ENCODE measurements at regions not wholly inside any gene's neighbourhood (a gene's known extent, or its start where the extent isn't known, plus 50 kb on each side); places are given as distances from the start of the nearest gene placed in this dataset.
A peak's percentile ranks its signal among the peaks of the same experiment; 100 is the strongest.

- no peak for DNase-seq (ENCODE audit: low spot score)
Observed at GRCh38 chr4:56240554-56241174, 146.6 kb downstream of the AASDH start.

GRCh38 chr4:56238251-56238650, 149.0 kb downstream of the AASDH start:
- no peak for DNase-seq (ENCODE audit: low spot score)

GRCh38 chr4:56235725-56236124, 151.6 kb downstream of the AASDH start:
- DNase-seq (ENCODE audit: low spot score) = no peak

- no peak for DNase-seq (ENCODE audit: low spot score)
Observed at GRCh38 chr4:56235011-56235410, 152.3 kb downstream of the AASDH start.

- DNase-seq (ENCODE audit: low spot score) = no peak
Observed at GRCh38 chr4:56234098-56234497, 153.2 kb downstream of the AASDH start.

GRCh38 chr4:56231410-56231809, 155.9 kb downstream of the AASDH start:
- DNase-seq (ENCODE audit: low spot score) = no peak

GRCh38 chr4:56229947-56230346, 157.3 kb downstream of the AASDH start:
- no peak for DNase-seq (ENCODE audit: low spot score)

- DNase-seq (ENCODE audit: low spot score) = no peak
Observed at GRCh38 chr4:56227301-56227835, 159.9 kb downstream of the AASDH start.

GRCh38 chr4:56226579-56226978, 160.7 kb downstream of the AASDH start:
- DNase-seq (ENCODE audit: low spot score) = no peak

- DNase-seq (ENCODE audit: low spot score) = no peak
Observed at GRCh38 chr4:56224641-56225040, 162.7 kb downstream of the AASDH start.

GRCh38 chr4:56222514-56222913, 164.8 kb downstream of the AASDH start:
- DNase-seq (ENCODE audit: low spot score) = no peak

GRCh38 chr4:56220261-56220660, 167.0 kb downstream of the AASDH start:
- peak; percentile 12 for DNase-seq (ENCODE audit: low spot score)

- DNase-seq (ENCODE audit: low spot score) = no peak
Observed at GRCh38 chr4:56219447-56219846, 167.8 kb downstream of the AASDH start.

- no peak for DNase-seq (ENCODE audit: low spot score)
Observed at GRCh38 chr4:56218230-56218895, 168.9 kb downstream of the AASDH start.

GRCh38 chr4:56217343-56217890, 169.9 kb downstream of the AASDH start:
- DNase-seq (ENCODE audit: low spot score) = no peak

- DNase-seq (ENCODE audit: low spot score) = no peak
Observed at GRCh38 chr4:56215901-56216300, 171.4 kb downstream of the AASDH start.

GRCh38 chr4:56215141-56215783, 172.0 kb downstream of the AASDH start:
- DNase-seq (ENCODE audit: low spot score) = no peak

- DNase-seq (ENCODE audit: low spot score) = no peak
Observed at GRCh38 chr4:56213543-56213942, 173.7 kb downstream of the AASDH start.

- DNase-seq (ENCODE audit: low spot score) = no peak
Observed at GRCh38 chr4:56212774-56213173, 174.5 kb downstream of the AASDH start.

GRCh38 chr4:56211202-56211601, 176.1 kb downstream of the AASDH start:
- DNase-seq (ENCODE audit: low spot score) = no peak

GRCh38 chr4:56210397-56210796, 176.9 kb downstream of the AASDH start:
- DNase-seq (ENCODE audit: low spot score) = no peak

GRCh38 chr4:56209767-56210166, 177.5 kb downstream of the AASDH start:
- DNase-seq (ENCODE audit: low spot score) = no peak

GRCh38 chr4:56208103-56208502, 179.2 kb downstream of the AASDH start:
- no peak for DNase-seq (ENCODE audit: low spot score)
